CD4-positive, alpha-beta T cell treated with Interleukin-21 for 1 hour (primary cell): ENCODE measurements at regions not wholly inside any gene's neighbourhood (a gene's known extent, or its start where the extent isn't known, plus 50 kb on each side); places are given as distances from the start of the nearest gene placed in this dataset.

Experiments used
- DNase-seq: peaks from one replicate; pipeline ENCODE4 v3.0.0-alpha.2; 2020

DNA sequence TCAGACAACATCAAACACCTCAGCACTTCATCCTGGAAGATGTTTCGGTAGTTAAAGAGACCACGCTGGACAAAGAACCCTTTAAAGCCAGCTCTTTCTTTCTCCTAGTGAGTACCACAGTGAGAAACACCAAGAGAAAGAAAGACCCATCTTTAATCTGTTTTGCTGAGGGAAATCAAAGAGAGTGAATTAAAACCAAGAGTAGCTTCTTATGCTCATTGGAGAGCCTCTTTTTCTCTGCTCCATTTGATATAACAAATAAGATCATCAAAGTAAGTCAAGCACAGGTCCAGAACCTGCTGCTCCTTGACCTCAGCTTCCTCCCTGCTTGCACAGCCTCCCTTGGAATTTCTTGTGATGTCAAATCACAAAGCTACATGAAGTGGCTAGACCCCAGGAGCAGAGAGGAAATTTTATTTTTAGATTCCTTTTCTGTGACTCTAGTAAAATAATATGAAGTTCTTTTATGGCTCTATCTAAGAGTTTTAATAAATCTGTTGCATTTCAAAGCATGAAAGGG is 436.4 kb downstream of the C3orf38 start:
- no peak for DNase-seq

DNA sequence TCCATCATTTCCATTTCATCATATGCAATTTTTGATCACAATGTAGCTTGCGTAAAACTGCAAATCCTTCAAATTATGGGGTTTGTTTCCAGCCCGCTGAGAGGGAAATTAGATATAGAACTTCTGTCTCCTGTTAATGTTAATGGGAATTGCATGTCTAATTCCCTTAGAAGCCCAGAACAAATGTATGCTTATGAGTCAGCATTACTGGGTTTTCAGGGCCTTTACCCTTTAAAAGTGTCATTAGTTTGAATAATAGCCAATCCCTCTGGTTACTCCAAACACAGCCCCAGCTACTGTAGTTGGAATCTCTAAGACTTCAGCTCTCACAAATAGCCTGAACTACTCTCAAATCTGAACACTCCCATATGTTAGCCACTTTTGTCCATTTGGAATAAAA is 439.4 kb downstream of the C3orf38 start:
- no peak for DNase-seq

DNA sequence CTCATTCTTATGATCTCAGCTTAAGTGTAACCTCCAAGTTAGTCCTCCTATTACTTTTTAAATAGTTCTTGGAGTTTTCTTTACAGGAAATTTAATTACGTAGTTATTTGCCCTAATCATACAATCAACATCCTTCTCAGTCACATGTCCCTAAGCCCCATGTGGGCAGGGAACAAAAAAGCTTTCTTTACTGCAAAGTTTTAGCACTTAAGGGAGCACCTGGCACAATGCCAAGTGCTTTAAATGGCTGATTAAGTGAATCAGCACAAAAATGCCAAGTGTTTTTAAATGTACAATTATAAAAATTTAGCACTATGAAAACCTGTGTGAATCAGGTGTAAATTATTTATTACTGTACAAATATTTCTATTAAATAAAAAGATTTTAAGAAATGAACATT is 445.3 kb downstream of the C3orf38 start:
- DNase-seq, result no peak

DNA sequence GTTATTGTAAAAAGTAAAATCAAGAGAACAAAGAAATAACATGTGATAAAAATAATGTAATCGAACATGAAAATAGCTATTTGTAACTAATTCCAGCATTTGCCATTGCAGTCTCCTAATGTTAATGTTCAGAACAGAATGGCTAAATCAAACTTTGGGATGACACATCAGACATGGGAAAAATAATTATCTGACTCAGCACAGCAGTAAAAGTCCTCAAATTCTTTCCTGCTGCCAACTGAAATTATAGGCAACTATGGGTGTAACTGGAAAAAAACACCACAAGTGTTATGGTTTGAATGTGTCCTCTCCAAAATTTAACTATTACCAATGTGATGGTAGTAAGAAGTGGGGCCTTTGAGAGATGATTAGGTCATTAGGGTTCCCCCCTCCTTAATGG is 446.7 kb downstream of the C3orf38 start:
- DNase-seq, result no peak

DNA sequence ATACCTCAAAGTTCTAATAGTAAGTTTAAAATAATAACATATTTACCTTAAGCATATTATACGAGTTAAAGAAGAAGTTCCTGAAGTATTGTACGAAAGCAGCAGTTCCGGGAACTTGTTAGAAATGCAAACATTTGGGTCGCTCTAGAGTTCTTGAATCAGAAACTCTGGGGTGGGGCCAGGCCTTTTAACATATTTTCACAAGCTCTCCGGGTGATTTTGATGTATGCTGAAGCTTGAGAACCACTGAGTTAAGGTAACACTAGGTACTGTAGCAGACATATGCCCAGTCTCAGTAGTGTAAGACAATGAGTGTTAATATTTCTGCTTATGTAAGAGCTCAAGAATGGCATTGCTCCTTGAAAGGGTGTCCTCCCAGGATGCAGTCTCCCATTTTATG is 461.1 kb downstream of the C3orf38 start:
- DNase-seq, result no peak

DNA sequence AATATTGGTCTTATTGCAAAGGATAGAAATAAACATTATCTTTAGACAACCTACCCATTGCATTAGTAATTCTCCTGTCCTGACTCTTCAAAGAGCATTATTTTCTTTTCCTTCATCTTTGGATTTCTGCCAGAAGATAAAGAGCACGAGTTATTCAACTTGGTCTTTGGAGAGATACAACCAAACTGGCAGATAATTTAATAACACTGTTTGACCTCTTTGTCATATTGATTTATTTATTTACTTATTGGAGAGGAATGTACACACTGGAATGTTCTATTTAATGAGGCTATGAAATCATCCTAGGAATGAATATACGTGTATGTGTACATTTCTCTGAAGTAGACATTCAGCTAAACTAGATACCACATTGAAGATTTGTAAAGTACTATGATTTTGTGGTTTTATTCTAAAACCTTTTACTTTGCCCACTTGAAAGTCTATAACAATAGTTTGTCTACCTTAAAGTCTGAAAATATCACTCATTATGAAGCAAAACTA is 462.1 kb downstream of the C3orf38 start:
- DNase-seq, result no peak

DNA sequence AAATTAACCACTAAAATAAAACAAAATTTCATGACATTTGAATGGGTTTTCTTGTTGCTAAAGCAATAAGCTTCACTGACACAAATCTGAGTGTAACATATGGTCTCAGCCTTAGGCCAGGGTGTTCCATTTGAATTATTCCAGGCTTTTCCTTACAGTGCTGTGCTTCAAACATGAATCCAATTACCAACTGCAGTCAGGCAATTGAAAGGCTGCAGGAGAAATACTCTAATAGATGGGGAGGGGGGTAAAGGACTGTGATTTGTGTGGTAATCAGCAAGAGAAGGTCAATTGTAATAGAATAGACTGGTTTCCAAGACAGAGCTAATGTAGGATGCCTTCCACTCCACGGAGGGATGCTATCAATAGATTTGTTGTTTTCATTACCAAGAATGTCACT is 466.7 kb downstream of the C3orf38 start:
- DNase-seq, result no peak

DNA sequence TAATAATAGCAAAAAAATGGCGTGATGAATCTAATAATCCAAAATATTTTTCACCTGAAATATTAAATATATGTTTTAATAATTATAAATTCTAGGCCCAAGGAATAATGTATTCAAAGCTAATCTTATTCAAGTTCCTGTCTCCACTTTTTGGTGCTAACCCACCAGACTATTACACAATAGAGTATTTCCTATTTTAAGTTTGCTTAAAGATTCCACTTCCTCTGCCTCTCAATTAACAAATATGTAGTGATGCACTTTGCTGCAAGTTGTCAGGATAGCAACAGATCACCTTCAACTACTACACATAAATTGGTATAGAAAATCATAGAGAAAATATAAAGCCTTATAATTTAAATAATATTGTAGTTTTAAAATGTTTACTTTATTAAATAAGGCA is 467.5 kb downstream of the C3orf38 start:
- no peak for DNase-seq

DNA sequence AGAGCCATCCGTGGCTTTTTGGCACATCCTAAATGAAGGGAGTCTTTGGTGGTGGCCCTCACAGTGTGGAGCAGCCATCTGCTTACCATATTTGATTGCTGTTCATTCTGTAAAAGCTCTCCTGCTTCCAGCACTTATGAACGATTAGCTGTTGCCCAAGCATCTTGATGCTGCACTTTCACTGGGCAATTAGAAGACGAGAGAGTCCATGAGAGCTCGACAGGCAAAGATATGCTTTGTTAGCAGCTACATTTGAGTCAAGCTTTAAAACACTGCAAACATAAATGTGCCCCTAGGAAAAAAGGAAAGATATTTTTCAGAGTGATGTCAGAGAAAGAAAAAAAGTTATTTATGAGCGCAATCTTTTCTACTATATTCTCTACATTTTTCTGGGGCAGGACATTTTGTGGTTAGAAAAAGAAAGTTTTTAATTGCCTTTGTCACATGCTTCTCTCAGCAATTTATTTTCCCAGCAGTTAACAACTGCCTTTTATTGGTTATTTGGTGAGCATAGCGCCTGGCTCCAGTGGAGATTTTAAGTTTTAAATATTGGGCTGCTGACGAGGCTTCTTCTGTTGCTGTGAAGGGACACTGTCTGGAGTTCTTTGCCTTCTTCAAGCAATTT is 468.4 kb downstream of the C3orf38 start:
- DNase-seq, result no peak

DNA sequence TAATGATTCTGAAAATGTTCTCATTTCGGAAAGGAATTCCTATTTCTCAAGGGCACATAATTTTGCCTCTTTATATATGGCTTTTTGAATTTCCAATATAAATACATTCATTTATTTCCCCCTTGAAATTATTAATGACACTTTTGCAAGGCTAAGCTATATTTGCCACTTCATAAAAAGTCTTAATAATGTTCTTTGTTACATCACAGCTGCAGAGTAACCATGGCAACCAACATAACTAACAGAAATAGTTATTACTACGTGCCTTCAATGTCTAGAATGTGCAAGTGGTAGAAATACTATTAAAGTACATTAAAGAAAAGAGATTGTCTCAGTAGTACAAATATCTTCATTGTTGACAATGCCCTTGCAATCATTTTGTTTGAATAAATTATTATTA is 471.8 kb downstream of the C3orf38 start:
- no peak for DNase-seq

DNA sequence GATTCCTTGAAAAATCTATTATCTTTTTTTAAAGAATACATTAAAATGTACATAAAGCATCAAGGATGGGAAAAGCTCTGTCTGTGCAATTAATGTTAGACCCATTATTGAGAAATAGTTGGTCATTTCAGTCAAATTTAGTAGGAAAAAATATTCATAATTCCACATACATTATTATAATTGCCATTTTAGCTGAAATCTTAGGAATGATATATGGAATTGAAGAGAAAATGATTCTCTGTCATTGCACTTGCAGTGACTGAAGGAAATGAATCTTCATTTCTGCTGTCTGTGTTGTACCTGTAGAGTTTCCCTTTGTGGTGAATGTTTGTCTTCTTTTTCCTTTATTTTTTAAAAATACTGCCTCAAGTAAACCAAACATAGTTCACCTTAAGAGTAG is 473.9 kb downstream of the C3orf38 start:
- DNase-seq, result no peak

DNA sequence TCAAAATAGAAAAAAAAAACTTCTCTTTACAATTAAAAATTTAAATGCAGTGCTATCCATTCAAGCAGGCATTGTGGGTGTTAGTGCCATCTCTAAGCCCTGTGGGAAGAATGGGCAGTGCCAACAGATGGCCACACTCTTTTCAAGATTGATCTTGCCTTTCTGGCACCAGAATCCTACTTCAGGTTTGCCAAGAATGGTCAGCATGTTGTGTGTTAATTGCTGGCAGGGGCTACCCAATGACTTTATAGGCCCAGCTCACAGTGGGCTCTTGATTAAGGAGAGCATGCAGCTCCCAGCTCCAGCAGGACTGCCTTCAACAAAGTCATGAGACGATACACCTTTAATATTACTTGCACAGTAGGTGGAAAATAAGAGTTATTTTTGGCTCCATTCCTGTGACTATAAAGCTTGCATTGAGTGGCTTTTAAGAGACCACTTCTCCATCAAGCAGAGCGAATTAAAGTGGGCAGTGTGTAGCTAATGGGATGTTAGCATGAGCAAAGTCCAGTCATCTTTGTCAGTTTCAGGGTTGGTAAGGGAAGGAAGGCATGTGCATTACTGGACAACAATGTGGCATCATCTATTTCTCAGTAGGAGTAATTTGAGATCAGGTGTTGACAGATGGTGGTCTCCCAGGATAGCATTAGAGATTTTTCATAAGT is 476.8 kb downstream of the C3orf38 start:
- no peak for DNase-seq

DNA sequence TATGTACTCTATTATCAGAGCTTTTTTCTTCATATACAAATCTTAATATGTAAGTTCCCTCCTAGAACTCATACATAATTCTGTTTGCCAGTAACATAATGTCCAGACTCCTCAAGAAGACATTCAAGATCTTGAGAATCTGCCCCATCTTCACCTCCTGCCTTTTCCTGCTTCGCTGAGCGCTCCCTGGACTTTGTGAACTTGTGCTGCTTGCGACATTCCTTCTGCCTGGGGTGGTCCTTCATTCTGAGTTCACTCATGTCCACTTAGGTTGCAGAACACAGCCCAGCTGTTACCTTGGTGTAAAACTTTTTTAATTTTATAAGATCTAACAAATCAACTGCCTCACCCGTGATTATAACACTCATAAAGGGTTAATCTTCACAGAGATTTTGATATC is 478.5 kb upstream of the EPHA3 start:
- no peak for DNase-seq

DNA sequence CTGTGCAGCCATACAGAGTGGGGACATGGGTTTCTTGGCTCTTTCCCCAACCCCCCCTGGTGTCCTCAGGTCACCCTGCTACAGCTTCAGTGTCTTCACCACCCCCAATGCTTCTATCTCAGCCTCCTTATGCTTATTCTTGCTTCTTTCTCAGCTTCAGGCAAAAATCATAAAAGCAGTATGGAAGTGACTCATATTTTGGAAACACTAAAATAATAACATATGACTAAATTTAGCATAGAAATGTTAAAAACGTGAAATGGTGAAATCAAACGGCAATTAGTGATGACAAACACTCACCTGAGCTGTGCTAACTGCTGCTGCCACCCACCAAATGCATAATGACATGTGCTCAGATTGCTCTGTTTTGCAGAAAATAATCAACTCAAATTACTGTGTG is 475.2 kb upstream of the EPHA3 start:
- no peak for DNase-seq

DNA sequence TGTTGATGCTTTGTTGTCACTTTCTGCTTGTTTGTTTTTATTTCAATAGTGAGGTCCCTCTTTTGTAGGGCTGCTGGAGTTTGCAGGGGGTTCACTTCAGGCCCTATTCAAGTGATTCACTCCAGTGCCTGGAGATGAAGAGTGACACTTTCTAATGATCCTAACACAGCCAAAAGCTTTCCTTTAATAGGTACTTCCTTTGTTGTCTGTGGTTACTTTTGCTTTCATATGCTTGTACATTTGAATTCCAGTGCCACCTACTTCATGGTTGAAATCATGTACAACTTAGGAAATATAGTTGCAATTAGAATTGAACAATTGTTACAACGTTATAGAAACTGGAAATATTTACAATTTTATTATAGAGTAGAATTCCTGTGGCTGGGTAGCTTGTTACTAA is 466.8 kb upstream of the EPHA3 start:
- DNase-seq, result no peak

DNA sequence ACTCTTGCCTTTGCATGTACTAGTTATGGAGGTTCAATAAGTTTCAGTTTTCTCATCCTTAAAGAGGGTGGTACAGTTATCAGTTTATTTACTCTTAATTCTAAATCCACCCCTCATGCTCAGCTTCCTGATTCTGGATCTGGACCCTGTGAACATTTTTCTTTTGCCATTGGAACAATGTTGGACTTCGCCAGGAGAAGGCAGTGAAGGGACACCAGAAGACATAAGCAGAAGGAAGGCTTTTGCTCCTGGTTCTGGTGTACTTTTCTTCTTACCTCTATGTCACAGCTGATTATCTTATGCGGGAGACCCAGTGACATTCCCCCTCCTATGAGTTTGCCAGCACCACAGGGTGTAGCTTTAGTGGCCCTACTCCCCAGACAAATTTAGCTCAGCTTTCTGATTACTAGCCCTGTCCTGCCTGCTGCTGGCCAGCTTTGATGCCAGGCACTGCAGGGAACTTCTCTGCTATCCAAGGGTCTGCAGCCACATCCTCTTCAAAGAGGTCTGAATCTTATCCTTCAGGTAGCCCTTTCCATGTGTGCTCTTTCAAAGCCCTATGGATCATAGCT is 466.3 kb upstream of the EPHA3 start:
- DNase-seq, result no peak

DNA sequence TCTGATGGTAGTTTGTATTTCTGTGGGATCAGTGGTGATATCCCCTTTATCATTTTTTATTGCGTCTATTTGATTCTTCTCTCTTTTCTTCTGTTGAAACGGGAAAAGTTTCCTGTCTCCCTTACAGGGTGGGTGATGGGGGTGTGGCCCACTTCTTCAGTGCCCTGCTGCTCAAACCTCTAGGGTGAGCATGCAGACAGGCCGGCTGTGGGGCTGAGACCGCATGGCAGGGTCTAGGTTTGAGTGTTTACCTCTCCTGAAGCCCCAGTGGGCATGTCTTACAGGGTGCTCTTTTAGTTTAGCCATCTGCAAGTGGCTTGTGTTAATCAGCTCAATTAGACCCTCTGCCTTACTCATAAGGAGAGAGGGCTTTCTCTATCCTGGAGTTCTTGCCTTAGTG is 450.0 kb upstream of the EPHA3 start:
- DNase-seq, result no peak

DNA sequence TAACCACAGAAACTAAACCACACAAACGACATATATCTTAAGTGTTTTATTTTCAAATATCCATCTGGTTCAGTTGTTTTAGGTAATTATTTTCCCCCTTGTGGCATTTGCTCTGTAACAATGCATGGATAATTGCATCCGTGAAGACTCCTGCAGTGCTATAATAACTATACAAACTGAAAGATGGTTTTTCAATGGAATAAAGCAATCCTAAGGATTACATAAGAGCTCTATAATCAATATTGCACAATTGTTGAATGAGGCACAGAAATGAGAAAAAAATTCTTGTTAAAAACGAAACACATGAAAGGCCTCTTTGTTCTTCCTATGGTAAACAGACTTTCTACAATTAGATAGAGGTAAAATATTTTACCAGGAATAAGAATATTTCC is 446.0 kb upstream of the EPHA3 start:
- no peak for DNase-seq

DNA sequence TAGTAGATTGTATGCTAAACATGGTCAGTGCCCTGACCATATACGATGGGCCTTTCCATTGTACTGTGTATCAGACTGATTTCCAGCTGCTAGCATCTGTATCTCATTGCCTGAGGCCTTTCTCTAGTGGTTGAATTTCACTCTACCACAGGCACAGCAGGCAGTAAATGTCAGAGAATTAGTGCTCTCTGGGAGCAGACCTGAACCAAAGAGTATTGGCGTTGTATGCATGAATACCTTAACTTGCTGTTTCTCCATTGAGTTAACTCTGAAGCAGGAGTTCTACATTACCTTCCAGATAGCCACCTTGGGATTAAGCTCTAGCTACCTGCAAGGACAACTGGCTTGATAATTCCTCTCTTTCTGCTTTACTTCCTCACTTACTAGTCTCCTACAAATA is 439.2 kb upstream of the EPHA3 start:
- DNase-seq, result no peak

DNA sequence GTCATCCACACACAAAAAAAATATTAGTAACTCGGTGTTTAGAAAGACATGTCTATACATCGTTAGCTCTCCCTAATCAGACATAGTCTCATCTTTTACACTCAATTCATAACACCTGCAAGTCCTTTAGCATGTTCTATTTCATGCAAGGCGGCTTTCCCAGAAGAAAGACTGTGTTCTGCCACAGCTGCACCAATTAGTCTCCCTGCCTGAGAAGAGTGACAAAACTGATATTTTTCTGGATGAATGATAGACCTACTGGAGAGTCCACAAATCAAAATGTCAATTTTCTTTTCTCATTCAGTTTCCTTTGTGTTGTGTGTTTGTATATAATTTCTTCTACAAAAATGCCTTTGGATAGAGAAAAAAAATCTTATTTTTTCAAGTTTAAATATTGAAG is 435.8 kb upstream of the EPHA3 start:
- DNase-seq, result no peak

DNA sequence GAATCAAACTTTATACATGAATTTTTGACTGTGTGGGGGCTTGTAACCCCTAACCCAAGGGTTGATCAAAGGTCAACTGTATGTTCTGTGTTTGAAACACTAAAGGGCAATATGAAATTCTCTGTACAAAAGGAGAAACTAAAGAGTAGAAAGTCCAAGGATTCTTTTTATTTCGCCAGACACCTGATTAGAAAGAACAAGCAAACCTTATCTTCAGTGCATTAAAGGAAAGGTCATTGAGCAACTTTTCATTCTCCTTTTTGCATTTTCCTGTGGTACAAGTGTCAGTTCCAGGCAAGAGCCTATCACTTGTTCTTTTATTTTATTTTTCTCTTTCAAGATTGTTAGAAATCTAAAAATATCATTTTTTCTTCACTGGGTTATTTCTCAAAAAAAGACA is 430.1 kb upstream of the EPHA3 start:
- DNase-seq, result no peak

DNA sequence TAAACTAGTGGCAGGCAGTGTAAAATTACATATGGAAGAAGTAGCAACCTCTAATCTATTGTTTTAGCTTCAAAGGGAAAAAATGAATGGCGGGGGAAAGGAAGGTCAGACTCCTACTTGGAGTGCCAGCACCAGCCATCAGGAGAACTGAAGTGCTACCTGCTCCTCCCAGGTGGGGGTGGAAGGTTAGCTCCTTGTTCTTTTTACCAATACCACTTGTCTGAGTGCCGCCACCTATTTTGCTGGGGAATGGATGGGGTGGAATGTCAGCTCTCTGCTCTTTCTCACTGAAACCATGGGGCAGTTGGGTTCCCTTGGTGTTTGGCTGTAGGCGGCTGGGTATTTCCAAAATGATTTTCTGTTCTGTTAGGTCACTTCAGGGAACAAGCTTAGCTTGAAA is 428.7 kb upstream of the EPHA3 start:
- no peak for DNase-seq

DNA sequence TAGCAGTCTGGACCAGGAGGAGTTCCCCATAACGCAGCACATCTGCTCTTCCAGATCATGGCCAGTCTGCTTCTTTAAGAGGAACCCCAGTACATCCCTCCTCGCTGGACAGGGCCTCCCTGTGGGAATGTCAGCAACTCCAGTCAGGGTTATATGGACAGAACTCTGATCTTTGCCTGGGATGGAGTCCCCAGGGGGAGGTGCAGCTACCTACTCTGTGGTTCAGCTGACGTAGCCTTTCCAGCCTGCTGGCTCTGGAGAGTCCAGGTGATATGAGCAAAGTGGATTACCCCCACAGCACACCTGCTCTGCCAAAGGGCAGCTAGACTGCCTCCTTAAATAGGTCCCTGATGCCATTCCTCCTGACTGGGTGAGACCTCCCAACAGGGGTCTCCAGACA is 417.1 kb upstream of the EPHA3 start:
- no peak for DNase-seq

DNA sequence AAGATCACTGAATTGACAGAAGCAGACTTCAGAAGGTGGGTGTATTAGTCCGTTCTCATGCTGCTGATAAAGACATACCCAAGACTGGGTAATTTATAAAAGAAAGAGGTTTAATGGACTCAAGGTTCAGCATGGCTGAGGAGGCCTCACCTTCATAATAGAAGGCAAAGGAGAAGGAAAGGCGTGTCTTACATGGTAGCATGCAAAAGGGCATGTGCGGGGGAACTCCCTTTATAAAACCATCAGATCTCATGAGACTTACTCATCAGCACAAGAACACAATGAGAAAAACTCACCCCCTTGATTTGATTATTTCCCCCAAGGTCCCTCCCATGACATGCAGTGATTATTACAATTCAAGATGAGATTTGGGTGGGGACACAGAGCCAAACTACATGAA is 416.3 kb upstream of the EPHA3 start:
- DNase-seq, result no peak
